Fibroblast of pulmonary artery (primary cell): ENCODE measurements at regions not wholly inside any gene's neighbourhood (a gene's known extent, or its start where the extent isn't known, plus 50 kb on each side); places are given as distances from the start of the nearest gene placed in this dataset.

ENCODE experiments used
- DNase-seq: peaks from one replicate; pipeline ENCODE4 v3.0.0-alpha.2; 2010; ENCODE audit warnings: low read depth
- H3K4me3 ChIP-seq: replicated peaks from 2 replicates; pipeline ENCODE4 v1.5.1; 2011; ENCODE audit warnings: low read depth, mild to moderate bottlenecking, control low read depth, low read length, moderate library complexity
- CTCF ChIP-seq: IDR thresholded peaks from 2 replicates; pipeline ENCODE4 v1.5.1; 2011; ENCODE audit warnings: mild to moderate bottlenecking, control low read depth, low read length, inconsistent platforms; ENCODE audit errors: missing control alignments

GRCh38 chr4:123731035-123731434 is 334.4 kb downstream of the SPRY1 start:
- H3K4me3 ChIP-seq, result no peak overlapping the region
- TF ChIP-seq CTCF, result no peak
- no peak for DNase-seq

GRCh38 chr4:123737156-123737555 is 340.6 kb downstream of the SPRY1 start:
- no peak for DNase-seq
- TF ChIP-seq CTCF, result no peak

GRCh38 chr4:123739806-123740205 is 343.2 kb downstream of the SPRY1 start:
- no peak for TF ChIP-seq CTCF
- no peak for DNase-seq
- H3K4me3 ChIP-seq, result no peak overlapping the region

More at GRCh38 chr4:123737156-123737555, 340.6 kb downstream of the SPRY1 start:
- no peak overlapping the region for H3K4me3 ChIP-seq

GRCh38 chr4:123740236-123740635 is 343.6 kb downstream of the SPRY1 start:
- no peak for TF ChIP-seq CTCF
- no peak overlapping the region for H3K4me3 ChIP-seq

GRCh38 chr4:123741906-123742305 is 345.3 kb downstream of the SPRY1 start:
- no peak for TF ChIP-seq CTCF
- DNase-seq, result peak; percentile 82

More at GRCh38 chr4:123740236-123740635, 343.6 kb downstream of the SPRY1 start:
- no peak for DNase-seq

GRCh38 chr4:123743848-123744247 is 347.3 kb downstream of the SPRY1 start:
- TF ChIP-seq CTCF, result no peak
- peak; percentile 22 for DNase-seq
- no peak overlapping the region for H3K4me3 ChIP-seq

More at GRCh38 chr4:123741906-123742305, 345.3 kb downstream of the SPRY1 start:
- no peak overlapping the region for H3K4me3 ChIP-seq

GRCh38 chr4:123744664-123745290 is 348.2 kb downstream of the SPRY1 start:
- peak; percentile 96 for DNase-seq
- no peak overlapping the region for H3K4me3 ChIP-seq
- no peak for TF ChIP-seq CTCF
